Mesothelial cell of epicardium (in vitro differentiated cells): ENCODE measurements at regions not wholly inside any gene's neighbourhood (a gene's known extent, or its start where the extent isn't known, plus 50 kb on each side); places are given as distances from the start of the nearest gene placed in this dataset.

Experiments used
- DNase-seq, 2 experiments: peaks; one replicate each; pipeline ENCODE4 v3.0.0; 2021; ENCODE audit warnings: low spot score in 2 of 2; ENCODE audit not compliant: unreplicated experiment in 2 of 2
- H3K27ac Mint-ChIP-seq: 2 replicates; pipeline ENCODE4 v1.8.0; 2021; ENCODE audit warnings: mixed read lengths
- H3K27me3 Mint-ChIP-seq: 2 replicates; pipeline ENCODE4 v1.8.0; 2021; ENCODE audit warnings: low read depth, mixed read lengths
- H3K36me3 Mint-ChIP-seq: 2 replicates; pipeline ENCODE4 v1.8.0; 2021; ENCODE audit warnings: mixed read lengths
- H3K4me1 Mint-ChIP-seq: 2 replicates; pipeline ENCODE4 v1.8.0; 2021; ENCODE audit warnings: mixed read lengths
- H3K4me3 Mint-ChIP-seq: 2 replicates; pipeline ENCODE4 v1.8.0; 2021; ENCODE audit warnings: mild to moderate bottlenecking, moderate library complexity, mixed read lengths
- H3K9me3 Mint-ChIP-seq: 2 replicates; pipeline ENCODE4 v1.8.0; 2021; ENCODE audit warnings: mixed read lengths
- TF ChIP-seq, protein P1 (sequence below): fragments of 200-600 bp; sonication (generic); IDR thresholded peaks from one replicate; pipeline ENCODE4 v1.5.0; 2021; ENCODE audit warnings: antibody characterized with exemption; ENCODE audit not compliant: unreplicated experiment

GRCh38 chr3:181839039-181839915 is 127.6 kb downstream of the SOX2 start:
- no peaks in the 10 kb centered on the region for H3K36me3 Mint-ChIP-seq
- TF ChIP-seq, protein P1, sequence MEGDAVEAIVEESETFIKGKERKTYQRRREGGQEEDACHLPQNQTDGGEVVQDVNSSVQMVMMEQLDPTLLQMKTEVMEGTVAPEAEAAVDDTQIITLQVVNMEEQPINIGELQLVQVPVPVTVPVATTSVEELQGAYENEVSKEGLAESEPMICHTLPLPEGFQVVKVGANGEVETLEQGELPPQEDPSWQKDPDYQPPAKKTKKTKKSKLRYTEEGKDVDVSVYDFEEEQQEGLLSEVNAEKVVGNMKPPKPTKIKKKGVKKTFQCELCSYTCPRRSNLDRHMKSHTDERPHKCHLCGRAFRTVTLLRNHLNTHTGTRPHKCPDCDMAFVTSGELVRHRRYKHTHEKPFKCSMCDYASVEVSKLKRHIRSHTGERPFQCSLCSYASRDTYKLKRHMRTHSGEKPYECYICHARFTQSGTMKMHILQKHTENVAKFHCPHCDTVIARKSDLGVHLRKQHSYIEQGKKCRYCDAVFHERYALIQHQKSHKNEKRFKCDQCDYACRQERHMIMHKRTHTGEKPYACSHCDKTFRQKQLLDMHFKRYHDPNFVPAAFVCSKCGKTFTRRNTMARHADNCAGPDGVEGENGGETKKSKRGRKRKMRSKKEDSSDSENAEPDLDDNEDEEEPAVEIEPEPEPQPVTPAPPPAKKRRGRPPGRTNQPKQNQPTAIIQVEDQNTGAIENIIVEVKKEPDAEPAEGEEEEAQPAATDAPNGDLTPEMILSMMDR = no peak
- no peak for DNase-seq
- no peaks in the 10 kb centered on the region for H3K9me3 Mint-ChIP-seq
- no peak overlapping the region for H3K4me3 Mint-ChIP-seq
- no peak overlapping the region for H3K27ac Mint-ChIP-seq
- H3K27me3 Mint-ChIP-seq = no peaks in the 10 kb centered on the region
- H3K4me1 Mint-ChIP-seq = no peaks in the 10 kb centered on the region

DNA sequence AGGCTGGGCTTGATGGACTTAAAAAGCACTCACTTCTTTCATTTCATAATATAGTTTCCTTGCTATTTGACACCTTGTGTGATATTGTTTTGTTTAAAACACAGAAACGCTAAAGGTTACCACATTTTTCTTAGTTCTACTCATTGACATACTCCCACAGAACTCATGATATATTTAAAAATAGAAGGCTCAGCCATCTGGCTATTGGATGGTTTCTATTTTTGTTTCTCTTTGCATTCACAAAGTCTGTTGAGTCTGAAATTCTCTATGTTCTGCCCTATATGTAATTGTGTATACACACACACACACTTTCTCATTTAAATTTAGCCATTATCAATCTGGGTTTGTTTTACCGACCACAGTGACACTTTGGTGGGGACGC is 128.2 kb downstream of the SOX2 start:
- H3K4me1 Mint-ChIP-seq = no peaks in the 10 kb centered on the region
- H3K27me3 Mint-ChIP-seq = no peaks in the 10 kb centered on the region
- TF ChIP-seq, protein P1 = no peak
- no peak overlapping the region for H3K27ac Mint-ChIP-seq
- no peaks in the 10 kb centered on the region for H3K9me3 Mint-ChIP-seq
- no peak overlapping the region for H3K4me3 Mint-ChIP-seq
- no peaks in the 10 kb centered on the region for H3K36me3 Mint-ChIP-seq
- DNase-seq = no peak

GRCh38 chr3:181844211-181844610 is 132.5 kb downstream of the SOX2 start:
- DNase-seq = no peak
- TF ChIP-seq, protein P1 = no peak
- Mint-ChIP-seq H3K36me3 (no peaks in the 10 kb centered on the region), H3K27ac (no peak overlapping the region), H3K9me3 (no peaks in the 10 kb centered on the region), H3K4me3 (no peak overlapping the region), H3K27me3 (no peaks in the 10 kb centered on the region), H3K4me1 (no peaks in the 10 kb centered on the region)

GRCh38 chr3:181847276-181847675 is 135.6 kb downstream of the SOX2 start:
- Mint-ChIP-seq H3K27ac (no peak overlapping the region), H3K4me1 (peaks cover 8% of the 10 kb centered on the region), H3K27me3 (no peaks in the 10 kb centered on the region)

DNA sequence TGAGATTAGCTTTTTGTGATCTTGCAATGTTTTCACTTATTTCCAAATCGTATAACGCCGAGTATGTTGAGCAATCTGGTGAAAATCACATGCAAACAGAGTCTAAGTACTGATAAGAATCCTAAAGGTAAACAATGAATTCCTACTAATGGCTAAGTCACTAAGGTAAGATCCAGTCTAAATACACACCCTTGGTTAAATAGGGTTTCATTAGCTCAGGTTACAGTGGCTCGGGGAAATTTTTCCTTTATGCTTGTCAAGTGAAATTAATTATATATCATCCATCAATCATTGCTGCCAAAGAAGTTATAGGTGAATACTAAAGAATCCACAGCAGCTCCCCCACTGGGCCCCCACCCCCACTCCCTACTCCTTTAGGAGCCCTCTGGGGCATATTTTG is 139.3 kb downstream of the SOX2 start:
- Mint-ChIP-seq H3K27me3 (no peaks in the 10 kb centered on the region), H3K36me3 (no peaks in the 10 kb centered on the region), H3K27ac (no peak overlapping the region), H3K9me3 (peaks cover 3% of the 10 kb centered on the region), H3K4me1 (peaks cover 8% of the 10 kb centered on the region), H3K4me3 (no peak overlapping the region)
- TF ChIP-seq, protein P1 = no peak
- DNase-seq = no peak

More at GRCh38 chr3:181847276-181847675, 135.6 kb downstream of the SOX2 start:
- no peak for DNase-seq
- TF ChIP-seq, protein P1 = no peak
- Mint-ChIP-seq H3K36me3 (no peaks in the 10 kb centered on the region), H3K4me3 (no peak overlapping the region), H3K9me3 (no peaks in the 10 kb centered on the region)
